ENCODE measurements at regions not wholly inside any gene's neighbourhood (a gene's known extent, or its start where the extent isn't known, plus 50 kb on each side); places are given as distances from the start of the nearest gene placed in this dataset.
"Not testable (repeated sequence)": the region's sequence is repeated elsewhere in the genome, so short reads cannot be mapped to it uniquely, and the experiment has no call there.

DNA sequence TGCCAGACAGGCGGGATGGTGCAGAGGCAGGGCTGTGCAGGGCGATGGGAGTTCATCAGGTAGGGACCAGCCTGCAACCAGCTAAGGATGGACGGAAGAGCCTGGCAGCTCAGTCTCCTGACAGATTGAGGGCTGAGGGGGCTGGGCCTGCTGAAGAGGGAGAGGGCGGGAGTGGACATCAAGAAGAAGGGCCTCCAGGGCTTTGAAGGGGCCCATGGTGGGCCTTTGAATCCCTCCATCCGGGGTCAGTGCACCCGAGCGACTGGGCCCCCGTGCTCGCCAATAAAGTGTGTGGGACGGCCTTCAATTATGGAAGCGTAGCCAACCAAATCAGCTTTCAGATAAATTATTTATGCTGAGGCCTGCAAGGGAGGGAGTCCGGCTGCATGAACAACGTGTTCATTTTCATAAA is 431.2 kb downstream of the RPS24 start:
- peaks cover 6% of the 10 kb centered on the region for H3K4me1 ChIP-seq (ENCODE audit: insufficient read depth, insufficient read length)
- H3K9me3 ChIP-seq (ENCODE audit: insufficient read depth, low read length) = no peaks in the 10 kb centered on the region
- no peaks in the 10 kb centered on the region for H3K27me3 ChIP-seq (ENCODE audit: insufficient read depth, insufficient read length)
- H3K36me3 ChIP-seq (ENCODE audit: insufficient read depth, insufficient read length, low read length) = no peaks in the 10 kb centered on the region
- H3K4me3 ChIP-seq (ENCODE audit: insufficient read length, low read depth) = no peak overlapping the region
- no peak for DNase-seq (ENCODE audit: low read depth, low spot score)
- TF ChIP-seq YY1 (IDR thresholded peaks at IDR 0.05; ENCODE audit: insufficient read depth, insufficient read length) = no peak
- TF ChIP-seq SUZ12 (IDR thresholded peaks at IDR 0.05; ENCODE audit: extremely low read depth, insufficient read depth, insufficient read length) = no peak
- no peak for TF ChIP-seq ZNF274 (IDR thresholded peaks at IDR 0.05; ENCODE audit: low read depth, low read length)
- no peak overlapping the region for H3K9ac ChIP-seq (ENCODE audit: insufficient read length, low read depth)

DNA sequence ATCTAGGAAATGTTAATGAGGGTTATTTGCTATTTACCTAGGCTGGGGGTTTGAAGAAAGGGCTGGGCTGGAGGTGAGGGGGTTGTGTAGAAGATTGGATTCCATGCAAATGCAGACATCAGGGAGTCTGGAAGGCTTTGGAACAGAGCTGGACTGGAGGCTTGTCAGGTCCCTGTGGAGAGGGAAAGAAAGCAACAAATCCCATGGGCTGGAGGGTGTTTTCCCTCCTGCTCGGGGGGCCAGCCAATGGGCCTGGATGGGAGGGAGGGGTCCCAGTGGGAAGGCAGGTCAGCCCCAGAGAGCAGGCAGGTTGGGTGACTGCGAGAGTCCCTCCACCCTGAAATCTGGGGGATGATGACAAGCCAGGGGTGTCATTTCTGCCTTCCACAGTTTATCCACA is 431.8 kb downstream of the RPS24 start:
- TF ChIP-seq SUZ12 (IDR thresholded peaks at IDR 0.05; ENCODE audit: extremely low read depth, insufficient read depth, insufficient read length) = no peak
- TF ChIP-seq YY1 (IDR thresholded peaks at IDR 0.05; ENCODE audit: insufficient read depth, insufficient read length) = no peak
- no peak for TF ChIP-seq ZNF274 (IDR thresholded peaks at IDR 0.05; ENCODE audit: low read depth, low read length)
- H3K9ac ChIP-seq (ENCODE audit: insufficient read length, low read depth) = no peak overlapping the region
- no peak for DNase-seq (ENCODE audit: low read depth, low spot score)

DNA sequence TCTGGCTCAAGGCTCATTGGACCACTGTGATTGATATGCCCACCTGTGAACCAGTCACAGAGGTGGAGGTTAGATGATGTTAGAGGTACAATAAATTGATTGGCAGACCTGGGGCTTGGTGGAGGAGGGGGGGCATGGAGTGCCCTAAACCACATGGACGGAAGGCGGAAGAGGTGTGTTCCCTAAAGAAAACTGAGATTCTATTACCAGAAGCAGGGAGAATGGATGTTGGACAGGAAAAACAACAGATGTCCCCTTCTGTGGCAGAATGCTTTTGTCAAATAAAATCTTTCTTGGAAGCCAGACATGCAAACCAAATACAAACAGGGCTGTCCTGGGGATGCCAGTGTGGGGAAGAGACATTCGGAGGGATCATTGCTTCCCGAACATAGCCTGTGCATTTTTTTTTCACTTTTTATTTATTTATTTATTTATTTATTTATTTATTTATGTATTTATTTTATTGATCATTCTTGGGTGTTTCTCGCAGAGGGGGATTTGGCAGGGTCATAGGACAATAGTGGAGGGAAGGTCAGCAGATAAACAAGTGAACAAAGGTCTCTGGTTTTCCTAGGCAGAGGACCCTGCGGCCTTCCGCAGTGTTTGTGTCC is 433.9 kb downstream of the RPS24 start:
- H3K9ac ChIP-seq (ENCODE audit: insufficient read length, low read depth) = no peak overlapping the region
- H3K36me3 ChIP-seq (ENCODE audit: insufficient read depth, insufficient read length, low read length) = no peaks in the 10 kb centered on the region
- H3K4me3 ChIP-seq (ENCODE audit: insufficient read length, low read depth) = no peak overlapping the region
- no peak for DNase-seq (ENCODE audit: low read depth, low spot score)
- peaks cover 9% of the 10 kb centered on the region for H3K4me1 ChIP-seq (ENCODE audit: insufficient read depth, insufficient read length)
- TF ChIP-seq SUZ12 (IDR thresholded peaks at IDR 0.05; ENCODE audit: extremely low read depth, insufficient read depth, insufficient read length) = no peak
- TF ChIP-seq YY1 (IDR thresholded peaks at IDR 0.05; ENCODE audit: insufficient read depth, insufficient read length) = no peak
- no peak for TF ChIP-seq ZNF274 (IDR thresholded peaks at IDR 0.05; ENCODE audit: low read depth, low read length)
- H3K27me3 ChIP-seq (ENCODE audit: insufficient read depth, insufficient read length) = no peaks in the 10 kb centered on the region
- no peaks in the 10 kb centered on the region for H3K9me3 ChIP-seq (ENCODE audit: insufficient read depth, low read length)

More for the DNA sequence above, 431.8 kb downstream of the RPS24 start:
- no peak overlapping the region for H3K4me3 ChIP-seq (ENCODE audit: insufficient read length, low read depth)
- no peaks in the 10 kb centered on the region for H3K9me3 ChIP-seq (ENCODE audit: insufficient read depth, low read length)
- peaks cover 6% of the 10 kb centered on the region for H3K4me1 ChIP-seq (ENCODE audit: insufficient read depth, insufficient read length)
- no peaks in the 10 kb centered on the region for H3K36me3 ChIP-seq (ENCODE audit: insufficient read depth, insufficient read length, low read length)
- H3K27me3 ChIP-seq (ENCODE audit: insufficient read depth, insufficient read length) = no peaks in the 10 kb centered on the region

DNA sequence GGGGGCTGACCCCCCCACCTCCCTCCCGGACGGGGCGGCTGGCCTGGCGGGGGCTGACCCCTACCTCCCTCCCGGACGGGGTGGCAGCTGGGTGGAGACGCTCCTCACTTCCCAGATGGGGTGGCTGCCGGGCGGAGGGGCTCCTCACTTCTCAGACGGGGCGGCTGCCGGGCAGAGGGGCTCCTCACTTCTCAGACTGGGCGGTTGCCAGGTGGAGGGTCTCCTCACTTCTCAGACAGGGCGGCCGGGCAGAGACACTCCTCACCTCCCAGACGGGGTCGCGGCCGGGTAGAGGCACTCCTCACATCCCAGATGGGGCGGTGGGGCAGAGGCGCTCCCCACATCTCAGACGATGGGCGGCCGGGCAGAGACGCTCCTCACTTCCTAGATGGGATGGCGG is 435.1 kb downstream of the RPS24 start:
- H3K9me3 ChIP-seq (ENCODE audit: insufficient read depth, low read length); H3K4me1 ChIP-seq (ENCODE audit: insufficient read depth, insufficient read length); H3K27me3 ChIP-seq (ENCODE audit: insufficient read depth, insufficient read length); DNase-seq (ENCODE audit: low read depth, low spot score); H3K36me3 ChIP-seq (ENCODE audit: insufficient read depth, insufficient read length, low read length); H3K4me3 ChIP-seq (ENCODE audit: insufficient read length, low read depth); H3K9ac ChIP-seq (ENCODE audit: insufficient read length, low read depth): not testable (repeated sequence)

DNA sequence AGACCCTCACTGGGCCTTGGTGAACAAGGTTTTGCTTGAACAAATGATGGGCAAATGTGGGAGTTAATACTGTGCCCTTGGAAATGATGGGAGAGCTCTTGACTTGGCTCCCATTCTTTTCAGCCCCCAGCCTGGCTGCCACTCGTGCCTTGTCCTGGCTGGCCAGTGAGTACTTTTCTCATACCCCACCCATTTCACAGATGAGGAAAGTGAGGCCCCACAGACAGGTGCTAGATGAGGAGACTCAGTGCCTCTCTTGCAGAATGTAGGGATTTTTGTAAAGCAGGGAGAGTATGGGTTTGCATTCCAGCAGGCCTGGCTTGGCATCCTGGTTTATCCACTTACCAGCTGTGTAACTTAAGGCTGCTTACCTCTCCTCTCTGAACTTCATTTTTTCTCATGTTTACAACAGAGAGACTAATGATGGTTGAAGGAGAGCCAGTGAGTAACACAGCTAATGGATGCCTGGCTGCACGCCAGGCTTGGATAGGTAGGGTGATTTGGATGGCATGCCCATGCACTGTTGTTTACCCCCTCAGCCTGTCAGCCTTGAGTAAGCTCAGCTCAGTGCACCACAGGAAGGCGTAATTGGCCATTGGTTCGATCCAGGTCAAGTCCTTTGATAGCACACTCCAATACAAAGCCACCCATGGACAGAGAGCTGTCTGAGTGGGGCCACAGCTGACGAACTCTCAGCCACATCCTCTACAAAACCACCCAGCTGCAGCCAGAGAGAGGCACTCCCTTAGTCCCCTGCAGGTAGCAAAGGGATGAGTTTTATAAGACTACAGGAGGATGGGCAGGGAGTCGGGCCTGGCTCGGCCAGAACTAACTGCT is 436.8 kb downstream of the RPS24 start:
- no peak for DNase-seq (ENCODE audit: low read depth, low spot score)
- Histone ChIP-seq H3K4me3 (ENCODE audit: insufficient read length, low read depth) (no peak overlapping the region), H3K9ac (ENCODE audit: insufficient read length, low read depth) (no peak overlapping the region), H3K27me3 (ENCODE audit: insufficient read depth, insufficient read length) (no peaks in the 10 kb centered on the region), H3K4me1 (ENCODE audit: insufficient read depth, insufficient read length) (peaks cover 9% of the 10 kb centered on the region), H3K36me3 (ENCODE audit: insufficient read depth, insufficient read length, low read length) (no peaks in the 10 kb centered on the region), H3K9me3 (ENCODE audit: insufficient read depth, low read length) (no peaks in the 10 kb centered on the region)
- TF ChIP-seq ZNF274 (IDR thresholded peaks at IDR 0.05; ENCODE audit: low read depth, low read length) (no peak), YY1 (IDR thresholded peaks at IDR 0.05; ENCODE audit: insufficient read depth, insufficient read length) (no peak), SUZ12 (IDR thresholded peaks at IDR 0.05; ENCODE audit: extremely low read depth, insufficient read depth, insufficient read length) (no peak)

DNA sequence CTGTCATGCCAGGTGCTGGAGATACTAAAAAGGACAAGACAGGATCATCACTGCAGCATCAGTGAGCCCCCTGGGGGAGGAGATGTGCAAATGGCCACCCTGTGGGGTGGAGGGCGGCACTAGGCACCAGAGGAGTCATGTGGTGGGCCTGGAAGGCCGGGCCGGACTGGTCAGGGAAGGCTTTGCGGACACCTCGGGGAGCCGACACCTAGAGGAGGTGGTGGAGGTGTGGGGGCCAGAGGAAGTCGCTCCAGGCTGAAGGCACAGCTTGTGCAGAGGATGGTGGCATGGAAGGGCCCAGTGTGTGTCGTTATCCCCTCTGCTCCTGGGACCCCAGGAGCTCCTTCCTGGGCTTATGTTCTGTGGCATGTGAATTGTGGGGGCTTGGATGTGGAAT is 437.7 kb downstream of the RPS24 start:
- H3K4me1 ChIP-seq (ENCODE audit: insufficient read depth, insufficient read length) = peaks cover 7% of the 10 kb centered on the region
- H3K27me3 ChIP-seq (ENCODE audit: insufficient read depth, insufficient read length) = no peaks in the 10 kb centered on the region
- H3K4me3 ChIP-seq (ENCODE audit: insufficient read length, low read depth) = no peak overlapping the region
- TF ChIP-seq ZNF274 (IDR thresholded peaks at IDR 0.05; ENCODE audit: low read depth, low read length) (no peak), YY1 (IDR thresholded peaks at IDR 0.05; ENCODE audit: insufficient read depth, insufficient read length) (no peak), SUZ12 (IDR thresholded peaks at IDR 0.05; ENCODE audit: extremely low read depth, insufficient read depth, insufficient read length) (no peak)
- no peak for DNase-seq (ENCODE audit: low read depth, low spot score)
- H3K36me3 ChIP-seq (ENCODE audit: insufficient read depth, insufficient read length, low read length) = no peaks in the 10 kb centered on the region
- no peak overlapping the region for H3K9ac ChIP-seq (ENCODE audit: insufficient read length, low read depth)
- no peaks in the 10 kb centered on the region for H3K9me3 ChIP-seq (ENCODE audit: insufficient read depth, low read length)

DNA sequence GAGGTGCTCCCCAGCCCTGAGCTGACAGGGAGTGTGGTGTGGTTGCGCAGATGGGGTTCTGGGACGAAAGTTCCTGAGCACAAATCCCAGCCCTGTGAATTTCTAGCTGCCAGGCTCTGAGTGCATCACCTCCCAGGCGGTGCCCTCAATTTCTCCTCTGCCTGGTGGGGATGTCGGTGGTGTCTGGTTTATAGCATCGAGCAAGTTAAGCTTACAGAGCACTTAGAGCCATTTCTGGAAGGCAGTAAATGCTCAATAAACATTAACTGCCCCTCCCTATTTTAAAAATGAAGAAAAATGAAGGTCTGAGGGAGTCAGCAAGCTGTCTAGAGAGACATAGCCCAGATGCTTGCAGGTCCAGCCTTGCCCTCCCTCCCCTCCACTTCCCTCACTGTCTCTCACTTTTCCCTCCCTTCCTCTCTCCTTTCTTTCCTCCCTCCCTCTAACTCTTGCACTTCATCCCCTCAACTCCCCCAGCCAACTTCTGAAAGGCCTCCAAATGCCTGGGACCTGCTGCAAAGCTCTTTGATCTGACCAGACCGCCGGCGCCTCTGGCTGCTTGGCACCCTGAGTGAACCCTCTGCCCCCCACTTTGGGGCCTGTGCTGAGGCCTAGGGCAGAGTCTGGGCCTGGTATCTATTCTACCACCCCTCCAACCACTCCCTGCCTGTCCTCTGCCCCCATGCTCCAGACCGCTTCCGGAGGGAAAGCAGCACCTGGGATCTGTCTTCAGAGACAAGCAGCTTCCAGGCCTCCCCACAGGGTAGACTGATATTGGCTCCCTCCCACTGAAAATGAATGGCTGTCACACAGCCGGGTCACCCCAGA is 438.3 kb downstream of the RPS24 start:
- H3K27me3 ChIP-seq (ENCODE audit: insufficient read depth, insufficient read length) = no peaks in the 10 kb centered on the region
- H3K4me1 ChIP-seq (ENCODE audit: insufficient read depth, insufficient read length) = peaks cover 7% of the 10 kb centered on the region
- no peak for DNase-seq (ENCODE audit: low read depth, low spot score)
- H3K4me3 ChIP-seq (ENCODE audit: insufficient read length, low read depth) = no peak overlapping the region
- no peak for TF ChIP-seq YY1 (IDR thresholded peaks at IDR 0.05; ENCODE audit: insufficient read depth, insufficient read length)
- TF ChIP-seq ZNF274 (IDR thresholded peaks at IDR 0.05; ENCODE audit: low read depth, low read length) = no peak
- no peak for TF ChIP-seq SUZ12 (IDR thresholded peaks at IDR 0.05; ENCODE audit: extremely low read depth, insufficient read depth, insufficient read length)
- no peak overlapping the region for H3K9ac ChIP-seq (ENCODE audit: insufficient read length, low read depth)
- no peaks in the 10 kb centered on the region for H3K9me3 ChIP-seq (ENCODE audit: insufficient read depth, low read length)
- H3K36me3 ChIP-seq (ENCODE audit: insufficient read depth, insufficient read length, low read length) = no peaks in the 10 kb centered on the region
